ENCODE measurements at regions not wholly inside any gene's neighbourhood (a gene's known extent, or its start where the extent isn't known, plus 50 kb on each side); places are given as distances from the start of the nearest gene placed in this dataset.

- no peak for DNase-seq (ENCODE audit: low read depth)
- H3K4me3 ChIP-seq (ENCODE audit: low read depth, low read length) = no peak overlapping the region
Observed at GRCh38 chr13:95440441-95441088, 112.0 kb upstream of the CLDN10 start.

DNA sequence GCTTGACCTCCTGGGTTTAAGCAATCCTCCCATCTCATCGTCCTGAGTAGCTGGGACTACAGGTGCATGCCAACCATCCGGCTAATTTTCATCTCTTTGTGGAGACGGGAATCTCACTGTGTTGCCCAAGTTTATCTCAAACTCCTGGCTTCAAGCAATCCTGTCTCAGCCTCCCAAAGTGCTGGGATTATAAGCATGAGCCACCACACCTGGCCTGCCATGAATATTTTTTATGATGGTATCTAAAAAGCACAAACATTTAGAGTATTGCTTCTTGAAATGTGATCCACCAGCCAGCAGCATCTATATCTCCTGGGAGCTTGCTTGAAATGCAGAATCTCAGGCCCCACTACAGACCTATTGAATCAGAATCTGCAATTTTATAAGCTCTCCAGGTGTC, 111.2 kb upstream of the CLDN10 start:
- H3K4me3 ChIP-seq (ENCODE audit: low read depth, low read length) = no peak overlapping the region
- DNase-seq (ENCODE audit: low read depth) = no peak

DNA sequence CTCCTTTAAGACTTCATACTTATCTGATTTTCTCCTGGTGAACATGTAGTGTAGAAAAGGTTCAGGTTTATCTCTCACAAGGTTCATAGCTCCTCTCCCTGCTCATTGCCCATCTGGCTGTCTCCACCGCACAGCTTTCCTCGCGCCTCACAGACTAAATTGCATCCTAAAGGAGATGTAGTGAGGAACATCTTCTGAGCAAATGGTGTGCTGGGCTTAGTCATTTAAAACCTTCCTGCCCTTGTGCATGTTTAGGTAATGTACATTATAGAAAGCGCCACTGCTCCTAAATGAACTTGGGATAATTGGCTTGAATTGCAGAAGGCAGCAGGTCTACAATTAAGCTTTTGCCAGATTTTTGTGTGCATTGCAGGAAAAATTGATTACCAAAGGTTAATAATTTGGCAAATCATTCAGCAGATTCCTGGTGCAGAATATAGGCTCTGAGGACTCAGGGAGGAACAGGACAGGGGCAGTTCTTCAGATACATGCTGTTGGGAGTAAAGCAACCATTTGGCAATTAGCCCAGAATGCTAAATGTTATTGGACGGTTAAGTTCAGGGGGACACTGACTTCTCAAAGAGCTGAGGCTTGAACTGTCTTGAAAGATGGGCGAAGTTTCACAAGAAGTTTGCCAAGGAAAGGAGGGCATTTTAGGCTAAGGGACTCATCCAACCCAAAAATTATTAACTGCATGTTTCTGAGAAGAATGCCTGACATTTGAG, 108.4 kb upstream of the CLDN10 start:
- no peak for DNase-seq (ENCODE audit: low read depth)
- no peak overlapping the region for H3K4me3 ChIP-seq (ENCODE audit: low read depth, low read length)

DNA sequence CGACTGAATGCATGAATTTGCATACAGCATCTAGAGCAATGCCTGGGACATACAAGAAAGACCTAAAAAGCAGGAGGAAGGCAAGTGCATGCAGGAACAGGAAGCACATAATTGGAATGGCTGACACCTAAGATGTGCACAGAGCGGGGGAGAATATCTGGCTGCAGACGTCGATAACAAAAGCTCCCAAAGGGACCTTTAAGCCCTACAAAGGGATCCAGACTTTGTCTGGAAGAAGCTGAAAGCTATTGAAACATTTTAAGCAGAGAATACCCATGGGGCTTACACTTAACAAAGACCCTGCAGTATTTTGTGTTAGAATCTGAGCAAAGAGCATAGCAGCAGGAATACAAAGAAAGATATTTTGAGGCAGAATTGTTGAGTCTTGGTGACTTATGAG, 107.4 kb upstream of the CLDN10 start:
- no peak overlapping the region for H3K4me3 ChIP-seq (ENCODE audit: low read depth, low read length)
- no peak for DNase-seq (ENCODE audit: low read depth)

DNA sequence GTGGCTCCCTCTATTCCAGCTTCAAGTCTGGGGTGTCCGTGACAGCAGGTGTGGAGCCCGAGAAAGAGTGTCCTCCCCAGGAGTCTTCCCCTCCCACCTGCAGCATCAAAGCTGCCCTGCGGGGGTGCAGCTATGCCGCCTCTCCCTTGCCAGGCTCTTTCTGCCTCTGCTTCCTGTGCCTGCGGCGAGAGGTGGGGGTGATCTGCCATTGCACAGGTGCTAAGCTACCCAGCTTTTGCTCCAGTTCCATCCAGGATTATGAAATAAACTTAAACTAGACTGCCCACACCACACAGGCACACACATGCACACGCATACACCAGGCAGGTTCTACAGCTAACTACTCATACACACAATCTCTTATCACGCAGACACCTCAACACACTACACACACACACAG, 104.7 kb upstream of the CLDN10 start:
- no peak overlapping the region for H3K4me3 ChIP-seq (ENCODE audit: low read depth, low read length)
- DNase-seq (ENCODE audit: low read depth) = no peak

GRCh38 chr13:95451656-95452055, 100.9 kb upstream of the CLDN10 start:
- no peak for DNase-seq (ENCODE audit: low read depth)

GRCh38 chr13:95452375-95452774, 100.1 kb upstream of the CLDN10 start:
- no peak for DNase-seq (ENCODE audit: low read depth)

More at GRCh38 chr13:95451656-95452055, 100.9 kb upstream of the CLDN10 start:
- H3K4me3 ChIP-seq (ENCODE audit: low read depth, low read length) = no peak overlapping the region

GRCh38 chr13:95455782-95456181, 96.7 kb upstream of the CLDN10 start:
- DNase-seq (ENCODE audit: low read depth) = no peak

More at GRCh38 chr13:95452375-95452774, 100.1 kb upstream of the CLDN10 start:
- H3K4me3 ChIP-seq (ENCODE audit: low read depth, low read length) = no peak overlapping the region

DNA sequence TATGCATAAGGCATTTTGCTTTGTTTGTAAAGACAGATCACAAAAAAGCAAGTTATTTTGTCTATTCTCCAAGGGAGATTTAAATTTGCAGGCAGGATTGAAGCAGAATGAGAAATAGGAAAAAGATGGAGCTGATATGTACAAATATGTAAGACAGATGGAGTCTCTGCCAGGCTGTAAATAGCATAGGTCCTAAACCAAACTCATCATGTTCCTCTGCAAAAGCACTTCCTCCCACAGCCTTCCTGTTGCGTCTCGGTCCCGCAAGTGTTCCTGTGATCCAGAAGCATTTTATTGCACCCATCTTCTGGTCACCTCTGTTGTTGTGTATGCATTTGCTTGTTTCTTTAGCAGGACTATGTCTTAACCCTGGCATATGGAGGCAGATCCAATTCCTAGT, 95.7 kb upstream of the CLDN10 start:
- DNase-seq (ENCODE audit: low read depth) = no peak
- H3K4me3 ChIP-seq (ENCODE audit: low read depth, low read length) = no peak overlapping the region

More at GRCh38 chr13:95455782-95456181, 96.7 kb upstream of the CLDN10 start:
- no peak overlapping the region for H3K4me3 ChIP-seq (ENCODE audit: low read depth, low read length)

DNA sequence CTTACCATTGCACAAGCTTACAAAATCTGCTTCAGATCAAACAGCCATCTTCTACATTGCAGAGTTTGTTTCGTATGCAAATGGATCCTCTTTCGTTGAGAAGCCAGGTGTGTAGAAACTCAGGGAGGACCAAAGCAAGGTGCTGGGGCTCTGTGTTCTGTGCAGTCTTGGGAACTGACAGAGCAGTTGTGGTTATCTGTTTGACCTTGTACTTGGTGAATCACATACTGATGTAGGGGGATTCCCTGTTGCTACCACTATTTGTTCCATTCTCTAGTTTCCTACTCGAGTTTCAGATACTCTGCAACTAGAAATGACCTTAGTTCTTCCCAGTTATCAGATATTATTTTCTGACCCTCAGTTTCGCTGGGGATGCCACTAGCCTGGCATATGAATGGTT, 95.2 kb upstream of the CLDN10 start:
- DNase-seq (ENCODE audit: low read depth) = no peak
- H3K4me3 ChIP-seq (ENCODE audit: low read depth, low read length) = no peak overlapping the region

GRCh38 chr13:95462801-95463200, 89.7 kb upstream of the CLDN10 start:
- no peak for DNase-seq (ENCODE audit: low read depth)
- no peak overlapping the region for H3K4me3 ChIP-seq (ENCODE audit: low read depth, low read length)

- H3K4me3 ChIP-seq (ENCODE audit: low read depth, low read length) = no peak overlapping the region
- no peak for DNase-seq (ENCODE audit: low read depth)
Observed at GRCh38 chr13:95463531-95463930, 89.0 kb upstream of the CLDN10 start.

GRCh38 chr13:95470574-95471366, 81.8 kb upstream of the CLDN10 start:
- H3K4me3 ChIP-seq (ENCODE audit: low read depth, low read length) = no peak overlapping the region
- DNase-seq (ENCODE audit: low read depth) = no peak

DNA sequence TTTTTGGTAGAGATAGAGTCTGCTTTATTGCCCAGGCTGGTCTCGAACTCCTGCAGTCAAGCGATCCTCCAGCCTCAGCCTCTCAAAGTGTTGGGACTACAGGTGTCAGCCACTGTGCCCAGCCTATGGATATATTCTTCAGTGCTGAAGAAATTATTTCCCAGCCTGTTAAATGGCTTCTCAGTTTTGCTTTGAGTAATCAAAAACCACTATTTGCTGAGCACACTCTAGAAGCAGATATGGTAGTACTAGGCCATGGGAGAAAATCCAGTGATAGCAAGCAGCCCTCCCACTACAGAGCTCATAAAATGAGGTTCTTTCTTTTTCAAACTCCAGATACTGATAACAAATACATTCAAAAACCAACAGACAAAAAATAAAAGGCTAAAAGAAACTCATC, 80.6 kb upstream of the CLDN10 start:
- DNase-seq (ENCODE audit: low read depth) = no peak
- no peak overlapping the region for H3K4me3 ChIP-seq (ENCODE audit: low read depth, low read length)

DNA sequence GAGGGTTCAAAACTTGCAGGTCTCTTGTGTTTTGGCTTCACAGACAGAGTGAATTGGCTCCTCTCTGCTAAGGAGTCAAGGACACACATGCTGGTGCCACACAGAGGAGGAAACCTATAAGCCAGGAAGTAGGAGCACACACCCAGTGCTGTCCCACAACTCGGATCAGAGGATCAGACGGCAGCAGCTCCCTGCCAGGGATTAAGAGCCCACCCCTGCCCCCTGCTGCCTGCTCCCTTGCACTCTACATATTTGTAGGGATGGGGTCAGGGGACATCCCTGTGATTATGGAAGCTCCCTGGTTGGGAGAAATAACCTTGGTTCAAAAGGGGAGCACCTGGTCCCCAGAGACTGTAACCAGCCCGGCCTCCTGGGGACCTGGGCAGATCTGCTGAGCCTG, 77.5 kb upstream of the CLDN10 start:
- H3K4me3 ChIP-seq (ENCODE audit: low read depth, low read length) = no peak overlapping the region
- no peak for DNase-seq (ENCODE audit: low read depth)

DNA sequence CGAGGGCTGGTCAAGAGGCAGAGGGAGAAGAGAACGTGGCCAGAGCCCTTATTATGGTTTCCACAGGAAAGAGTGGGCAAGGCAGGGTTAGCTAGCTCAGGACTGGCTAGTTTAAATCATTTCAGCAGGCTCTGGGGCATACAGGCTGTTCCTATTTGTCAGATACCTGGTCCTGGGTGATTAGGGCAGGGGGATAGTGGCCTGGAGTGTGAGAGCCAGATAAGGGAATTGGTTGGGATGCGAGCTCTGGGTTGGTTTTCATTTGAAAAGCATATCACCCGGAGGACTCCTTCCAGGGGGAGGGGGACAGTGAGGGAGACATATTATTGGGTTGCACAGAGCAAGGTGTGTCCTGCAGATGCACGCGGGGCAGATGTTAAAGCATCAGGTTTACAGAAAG, 75.3 kb upstream of the CLDN10 start:
- no peak overlapping the region for H3K4me3 ChIP-seq (ENCODE audit: low read depth, low read length)
- no peak for DNase-seq (ENCODE audit: low read depth)

DNA sequence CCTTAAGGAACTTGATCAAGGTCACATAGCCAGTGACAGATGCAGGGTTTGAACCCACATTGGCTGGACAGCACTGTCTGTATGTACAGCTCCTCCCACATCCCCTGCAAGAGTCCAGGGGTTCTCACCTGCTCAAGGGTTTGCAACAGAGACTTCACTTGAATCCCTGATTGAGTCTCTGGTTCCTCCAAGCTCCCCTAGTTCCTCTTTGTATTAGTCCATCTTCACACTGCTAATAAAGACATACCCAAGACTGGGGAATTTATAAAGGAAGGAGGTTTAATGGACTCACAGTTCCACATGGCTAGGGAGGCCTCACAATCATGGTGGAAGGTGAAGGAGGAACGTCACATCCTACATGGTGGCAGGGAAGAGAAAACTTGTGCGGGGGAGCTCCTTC, 72.8 kb upstream of the CLDN10 start:
- H3K4me3 ChIP-seq (ENCODE audit: low read depth, low read length) = no peak overlapping the region
- no peak for DNase-seq (ENCODE audit: low read depth)

- H3K4me3 ChIP-seq (ENCODE audit: low read depth, low read length) = no peak overlapping the region
- no peak for DNase-seq (ENCODE audit: low read depth)
Observed at GRCh38 chr13:95480131-95480545, 72.4 kb upstream of the CLDN10 start.

DNA sequence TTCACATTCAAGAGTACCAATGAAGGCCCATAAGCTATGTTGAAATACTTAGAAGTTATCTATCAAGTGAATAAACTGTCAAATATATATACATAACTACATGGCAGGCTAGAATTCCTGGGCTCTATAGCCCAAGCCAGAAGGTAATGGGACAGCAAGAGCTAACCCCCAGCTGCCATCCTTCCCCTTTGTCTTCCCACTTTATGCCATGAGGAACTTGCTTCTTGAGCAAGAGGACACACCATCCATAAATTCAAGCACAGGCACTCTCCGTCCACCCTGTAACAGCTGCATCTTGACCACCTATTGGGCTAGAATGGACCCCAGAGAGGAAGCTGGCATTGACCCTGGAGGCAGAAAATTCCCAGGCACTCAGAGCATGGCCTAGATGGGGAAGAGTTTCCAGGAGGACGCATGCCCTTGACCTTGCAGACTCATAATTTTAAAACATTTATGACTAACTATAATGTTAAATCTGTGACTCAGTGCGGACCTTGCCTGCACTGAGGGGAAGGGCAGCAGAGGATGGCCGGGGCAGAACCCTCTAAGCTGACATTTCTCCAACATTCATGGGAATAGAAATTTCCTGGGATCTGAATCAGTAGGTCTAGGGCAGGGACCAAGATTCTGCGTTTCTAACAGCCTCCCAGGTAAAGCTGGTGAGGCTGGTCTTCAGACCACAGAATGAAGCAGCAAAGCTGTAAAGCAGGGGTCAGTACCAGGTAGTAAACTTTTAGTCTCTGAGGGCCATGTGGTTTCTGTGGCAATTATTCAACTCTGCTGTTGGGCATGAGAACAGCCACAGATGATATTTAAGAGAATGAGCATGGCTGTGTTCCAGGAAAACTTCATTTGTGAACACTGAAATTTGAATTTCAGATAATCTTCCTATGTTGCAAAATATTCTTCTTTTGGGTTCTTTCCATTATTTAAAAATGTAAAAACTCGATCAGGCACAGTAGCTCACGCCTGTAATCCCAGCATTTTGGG, 71.4 kb upstream of the CLDN10 start:
- no peak overlapping the region for H3K4me3 ChIP-seq (ENCODE audit: low read depth, low read length)
- DNase-seq (ENCODE audit: low read depth) = no peak
